ENCODE measurements at regions not wholly inside any gene's neighbourhood (a gene's known extent, or its start where the extent isn't known, plus 50 kb on each side); places are given as distances from the start of the nearest gene placed in this dataset.
"Not testable (repeated sequence)": the region's sequence is repeated elsewhere in the genome, so short reads cannot be mapped to it uniquely, and the experiment has no call there.

DNA sequence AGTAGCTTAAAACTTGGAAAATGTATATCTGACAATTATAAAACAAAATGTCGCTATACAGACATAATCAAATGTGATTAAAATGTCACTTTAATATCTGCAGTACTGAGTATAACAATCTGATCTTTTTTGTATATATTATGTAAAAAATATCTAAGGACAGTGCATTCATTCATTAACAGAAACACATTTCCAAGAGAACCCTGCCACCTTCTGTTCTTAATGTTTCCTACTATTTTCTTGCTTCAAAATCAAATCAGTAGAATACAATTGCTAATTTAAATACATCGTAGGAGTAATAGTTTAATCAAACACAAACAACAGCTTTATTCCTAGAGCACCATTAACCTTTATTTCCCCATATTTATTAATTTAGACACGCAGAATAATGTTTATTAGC is 142.6 kb upstream of the ST8SIA4 start:
- FAIRE-seq (no peak), DNase-seq (ENCODE audit: low read depth, low spot score) (peak; percentile 55)
- POLR2A ChIA-PET, result no interaction called here
- H3K27me3 ChIP-seq (ENCODE audit: control insufficient read depth in 2 of 2, insufficient read depth in 2 of 2, low read length in 2 of 2), result no peaks in the 10 kb centered on the region
- no peaks in the 10 kb centered on the region for H3K79me2 ChIP-seq (ENCODE audit: control insufficient read depth, insufficient read depth, low read length)
- CTCF ChIA-PET, result interaction anchor here (1.0 to 2.4 kb wide), 8 partner anchors 145 to 1941 kb away, joined by 3 to 12 read pairs (median 6); no protein-coding TSS in a partner anchor
- H3K36me3 ChIP-seq (ENCODE audit: control insufficient read depth in 2 of 2, extremely low read depth in 1 of 2, insufficient read depth in 2 of 2, low read length in 2 of 2), result no peaks in the 10 kb centered on the region
- intact Hi-C loops (cut with micrococcal nuclease) (loop anchor here (1.0 to 10.0 kb wide), 4 partner anchors 142 to 1941 kb away; partner anchors contain the start of gene ST8SIA4), dilution Hi-C loops (cut with MboI; ENCODE audit: extremely low pct_ligation_motif_present, low sequenced_read_pairs) (no loop called here)
- H3K27ac ChIP-seq (ENCODE audit: insufficient read depth, low read depth, low read length), result no peak overlapping the region
- H4K20me1 ChIP-seq (replicated peaks; ENCODE audit: control insufficient read depth, extremely low read depth, insufficient read depth, low read length), result no peaks in the 10 kb centered on the region
- no peak overlapping the region for H3K4me2 ChIP-seq (ENCODE audit: insufficient read depth, low read length)
- no peaks in the 10 kb centered on the region for H3K9me3 ChIP-seq (replicated peaks; ENCODE audit: control insufficient read depth, insufficient read depth, low read length)
- no peak overlapping the region for H3K9ac ChIP-seq (replicated peaks; ENCODE audit: extremely low read depth, insufficient read depth, low read length)
- no peak overlapping the region for H3K4me3 ChIP-seq (replicated peaks in 1 of 3; ENCODE audit: insufficient read depth in 1 of 3, low read depth in 1 of 3, low read length in 3 of 3)
- no peaks in the 10 kb centered on the region for H3K4me1 ChIP-seq (ENCODE audit: control insufficient read depth, extremely low read depth, insufficient read depth, low read length)
- no peaks in the 10 kb centered on the region for H3K9me1 ChIP-seq (replicated peaks; ENCODE audit: control insufficient read depth, extremely low read depth, insufficient read depth, low read length)
- BruUV-seq (replicated peaks), result no TSS peak
- no peak overlapping the region for H2AFZ ChIP-seq (ENCODE audit: low read depth, low read length)
- TF ChIP-seq EZH2 (IDR thresholded peaks at IDR 0.05; ENCODE audit: borderline replicate concordance, low read depth, low read length, severe bottlenecking) (no peak), JUN (IDR thresholded peaks at IDR 0.05; ENCODE audit: borderline replicate concordance, insufficient read depth, insufficient read length, low read depth) (no peak), POLR2A (IDR thresholded peaks at IDR 0.05; ENCODE audit: low read depth, low read length) (no peak), GATA2 (IDR thresholded peaks at IDR 0.05; ENCODE audit: insufficient read depth, insufficient read length, low read depth, low read length) (no peak), FOS (IDR thresholded peaks at IDR 0.05; ENCODE audit: borderline replicate concordance, insufficient read depth, low read length) (no peak), MYC (IDR thresholded peaks at IDR 0.05; ENCODE audit: low read depth, low read length) (no peak), POLR2AphosphoS5 (IDR thresholded peaks at IDR 0.05; ENCODE audit: insufficient read depth, low read depth, low read length) (no peak)
- TF ChIP-seq, protein P1, sequence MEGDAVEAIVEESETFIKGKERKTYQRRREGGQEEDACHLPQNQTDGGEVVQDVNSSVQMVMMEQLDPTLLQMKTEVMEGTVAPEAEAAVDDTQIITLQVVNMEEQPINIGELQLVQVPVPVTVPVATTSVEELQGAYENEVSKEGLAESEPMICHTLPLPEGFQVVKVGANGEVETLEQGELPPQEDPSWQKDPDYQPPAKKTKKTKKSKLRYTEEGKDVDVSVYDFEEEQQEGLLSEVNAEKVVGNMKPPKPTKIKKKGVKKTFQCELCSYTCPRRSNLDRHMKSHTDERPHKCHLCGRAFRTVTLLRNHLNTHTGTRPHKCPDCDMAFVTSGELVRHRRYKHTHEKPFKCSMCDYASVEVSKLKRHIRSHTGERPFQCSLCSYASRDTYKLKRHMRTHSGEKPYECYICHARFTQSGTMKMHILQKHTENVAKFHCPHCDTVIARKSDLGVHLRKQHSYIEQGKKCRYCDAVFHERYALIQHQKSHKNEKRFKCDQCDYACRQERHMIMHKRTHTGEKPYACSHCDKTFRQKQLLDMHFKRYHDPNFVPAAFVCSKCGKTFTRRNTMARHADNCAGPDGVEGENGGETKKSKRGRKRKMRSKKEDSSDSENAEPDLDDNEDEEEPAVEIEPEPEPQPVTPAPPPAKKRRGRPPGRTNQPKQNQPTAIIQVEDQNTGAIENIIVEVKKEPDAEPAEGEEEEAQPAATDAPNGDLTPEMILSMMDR (IDR thresholded peaks at IDR 0.05; ENCODE audit: extremely low read depth in 1 of 2, insufficient read depth in 1 of 2, low read depth in 1 of 2, low read length in 2 of 2), result no peak
- TF ChIP-seq, protein P2, sequence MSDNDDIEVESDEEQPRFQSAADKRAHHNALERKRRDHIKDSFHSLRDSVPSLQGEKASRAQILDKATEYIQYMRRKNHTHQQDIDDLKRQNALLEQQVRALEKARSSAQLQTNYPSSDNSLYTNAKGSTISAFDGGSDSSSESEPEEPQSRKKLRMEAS (IDR thresholded peaks at IDR 0.05; ENCODE audit: insufficient read depth, insufficient read length), result no peak

DNA sequence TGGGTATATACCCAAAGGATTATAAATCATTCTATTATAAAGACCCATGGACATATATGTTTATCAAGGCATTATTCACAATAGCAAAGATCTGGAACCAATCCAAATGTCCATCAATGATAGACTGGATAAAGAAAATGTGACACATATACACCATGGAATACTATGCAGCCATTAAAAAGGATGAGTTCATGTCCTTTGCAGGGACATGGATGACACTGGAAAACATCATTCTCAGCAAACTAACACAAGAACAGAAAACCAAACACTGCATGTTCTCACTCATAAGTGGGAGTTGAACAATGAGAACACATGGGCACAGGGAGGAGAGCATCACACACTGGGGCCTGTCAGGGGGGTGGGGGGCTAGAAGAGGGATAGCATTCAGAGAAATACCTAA is 136.9 kb upstream of the ST8SIA4 start:
- CTCF ChIA-PET; BruUV-seq (replicated peaks); POLR2A ChIA-PET: not testable (repeated sequence)

More for the DNA sequence above, 136.9 kb upstream of the ST8SIA4 start:
- H3K9me1 ChIP-seq (replicated peaks; ENCODE audit: control insufficient read depth, extremely low read depth, insufficient read depth, low read length); H2AFZ ChIP-seq (ENCODE audit: low read depth, low read length); H3K4me1 ChIP-seq (ENCODE audit: control insufficient read depth, extremely low read depth, insufficient read depth, low read length); H3K27me3 ChIP-seq (ENCODE audit: control insufficient read depth in 2 of 2, insufficient read depth in 2 of 2, low read length in 2 of 2); dilution Hi-C loops (cut with MboI; ENCODE audit: extremely low pct_ligation_motif_present, low sequenced_read_pairs); H3K9ac ChIP-seq (replicated peaks; ENCODE audit: extremely low read depth, insufficient read depth, low read length); H3K9me3 ChIP-seq (replicated peaks; ENCODE audit: control insufficient read depth, insufficient read depth, low read length); H3K4me3 ChIP-seq (replicated peaks in 1 of 3; ENCODE audit: insufficient read depth in 1 of 3, low read depth in 1 of 3, low read length in 3 of 3); DNase-seq (ENCODE audit: low read depth, low spot score); H3K36me3 ChIP-seq (ENCODE audit: control insufficient read depth in 2 of 2, extremely low read depth in 1 of 2, insufficient read depth in 2 of 2, low read length in 2 of 2); H3K4me2 ChIP-seq (ENCODE audit: insufficient read depth, low read length); H4K20me1 ChIP-seq (replicated peaks; ENCODE audit: control insufficient read depth, extremely low read depth, insufficient read depth, low read length); H3K27ac ChIP-seq (ENCODE audit: insufficient read depth, low read depth, low read length); FAIRE-seq; H3K79me2 ChIP-seq (ENCODE audit: control insufficient read depth, insufficient read depth, low read length): not testable (repeated sequence)
- intact Hi-C loops (cut with micrococcal nuclease), result loop anchor here (10.0 kb wide), 1 partner anchor 1935 kb away; no protein-coding TSS in a partner anchor
